Gastrocnemius medialis (tissue), 4 donors: ENCODE measurements at regions not wholly inside any gene's neighbourhood (a gene's known extent, or its start where the extent isn't known, plus 50 kb on each side); places are given as distances from the start of the nearest gene placed in this dataset.

Experiments used
- CTCF ChIP-seq, 5 experiments: fragments of 450-650 bp in 3 of 5; fragments of 200-600 bp in 2 of 5; sonication (generic) in 2 of 5; IDR thresholded peaks in 4 of 5; conservative IDR thresholded peaks in 1 of 5; 1 replicate in 4 of 5; 2 replicates in 1 of 5; pipeline ENCODE4 v1.5.1; 2016 to 2019; ENCODE audit warnings: antibody characterized with exemption in 5 of 5, mild to moderate bottlenecking in 3 of 5, moderate library complexity in 3 of 5
- POLR2A ChIP-seq, 2 donors: fragments of 450-650 bp; IDR thresholded peaks; one replicate each; pipeline ENCODE4 v1.6.1; 2017; ENCODE audit warnings: antibody characterized with exemption in 2 of 2, mild to moderate bottlenecking in 2 of 2, moderate library complexity in 2 of 2

GRCh38 chr7:19972876-19973275 lies 199.5 kb upstream of the TMEM196 start:
- TF ChIP-seq CTCF (IDR thresholded peaks at IDR 0.05 in 4 of 5, conservative IDR thresholded peaks at IDR 0.05 in 1 of 5), result no peak
- no peak for TF ChIP-seq POLR2A (IDR thresholded peaks at IDR 0.05)
